Right renal pelvis (tissue), 4 donors: ENCODE measurements at regions not wholly inside any gene's neighbourhood (a gene's known extent, or its start where the extent isn't known, plus 50 kb on each side); places are given as distances from the start of the nearest gene placed in this dataset.

ENCODE experiments used
- DNase-seq, 4 donors: peaks; one replicate each; pipeline ENCODE4 v3.0.0-alpha.2; 2013; ENCODE audit warnings: low read depth in 4 of 4, low spot score in 3 of 4, missing footprints in 1 of 4

- no peak for DNase-seq
These were observed 256.7 kb upstream of the GNAI1 start for GRCh38 chr7:79877874-79878465.

- DNase-seq, result no peak
These were observed 257.8 kb upstream of the GNAI1 start for GRCh38 chr7:79876848-79877252.

GRCh38 chr7:79874797-79875196, 259.8 kb upstream of the GNAI1 start:
- DNase-seq, result no peak

GRCh38 chr7:79872176-79872575, 262.5 kb upstream of the GNAI1 start:
- peak in 3 of 4 donors; percentile 6 to 41 (median 22) for DNase-seq

- DNase-seq, result no peak
These were observed 266.6 kb upstream of the GNAI1 start for GRCh38 chr7:79868010-79868409.

GRCh38 chr7:79862447-79863210, 272.0 kb upstream of the GNAI1 start:
- no peak for DNase-seq

- no peak for DNase-seq
These were observed 279.5 kb upstream of the GNAI1 start for GRCh38 chr7:79855172-79855571.

- DNase-seq, result no peak
These were observed 280.0 kb upstream of the GNAI1 start for GRCh38 chr7:79854621-79855020.

GRCh38 chr7:79837915-79838314, 296.7 kb upstream of the GNAI1 start:
- DNase-seq, result no peak

- DNase-seq, result no peak
These were observed 301.0 kb upstream of the GNAI1 start for GRCh38 chr7:79833616-79834015.

- no peak for DNase-seq
These were observed 305.8 kb upstream of the GNAI1 start for GRCh38 chr7:79828866-79829265.

GRCh38 chr7:79823246-79823951, 311.2 kb upstream of the GNAI1 start:
- DNase-seq, result no peak

- DNase-seq, result no peak
These were observed 311.9 kb upstream of the GNAI1 start for GRCh38 chr7:79822620-79823240.

- DNase-seq, result peak; percentile 13 to 27 (median 24)
These were observed 314.2 kb upstream of the GNAI1 start for GRCh38 chr7:79820387-79820786.

GRCh38 chr7:79810916-79811315, 323.7 kb upstream of the GNAI1 start:
- DNase-seq, result peak in 1 of 4 donors; percentile 12

GRCh38 chr7:79806161-79806734, 328.4 kb upstream of the GNAI1 start:
- DNase-seq, result no peak

GRCh38 chr7:79790656-79791262, 337.3 kb upstream of the MAGI2 start:
- no peak for DNase-seq

- DNase-seq, result no peak
These were observed 336.3 kb upstream of the MAGI2 start for GRCh38 chr7:79789584-79790345.

GRCh38 chr7:79787623-79788022, 334.2 kb upstream of the MAGI2 start:
- no peak for DNase-seq

GRCh38 chr7:79787096-79787495, 333.6 kb upstream of the MAGI2 start:
- DNase-seq, result no peak
